Activated T-cell treated with anti-CD3 and anti-CD28 coated beads, Interleukin-2, amount 50 U/mL, for 24 hours (primary cell): ENCODE measurements at regions not wholly inside any gene's neighbourhood (a gene's known extent, or its start where the extent isn't known, plus 50 kb on each side); places are given as distances from the start of the nearest gene placed in this dataset.

Experiments used
- DNase-seq: peaks from one replicate; pipeline ENCODE4 v3.0.0-alpha.2; 2020
- H3K27ac Mint-ChIP-seq: 2 replicates; pipeline ENCODE4 v1.8.0; 2020; ENCODE audit warnings: mild to moderate bottlenecking, mixed read lengths
- H3K27me3 Mint-ChIP-seq: 2 replicates; pipeline ENCODE4 v1.8.0; 2020; ENCODE audit warnings: mixed read lengths
- H3K36me3 Mint-ChIP-seq: 2 replicates; pipeline ENCODE4 v1.8.0; 2020; ENCODE audit warnings: low read depth, mixed read lengths
- H3K4me1 Mint-ChIP-seq: 2 replicates; pipeline ENCODE4 v1.8.0; 2020; ENCODE audit warnings: low read depth, mixed read lengths
- H3K4me3 Mint-ChIP-seq: 2 replicates; pipeline ENCODE4 v1.8.0; 2020; ENCODE audit warnings: mild to moderate bottlenecking, moderate library complexity, mixed read lengths
- H3K9me3 Mint-ChIP-seq: 2 replicates; pipeline ENCODE4 v1.8.0; 2020; ENCODE audit warnings: mixed read lengths

DNA sequence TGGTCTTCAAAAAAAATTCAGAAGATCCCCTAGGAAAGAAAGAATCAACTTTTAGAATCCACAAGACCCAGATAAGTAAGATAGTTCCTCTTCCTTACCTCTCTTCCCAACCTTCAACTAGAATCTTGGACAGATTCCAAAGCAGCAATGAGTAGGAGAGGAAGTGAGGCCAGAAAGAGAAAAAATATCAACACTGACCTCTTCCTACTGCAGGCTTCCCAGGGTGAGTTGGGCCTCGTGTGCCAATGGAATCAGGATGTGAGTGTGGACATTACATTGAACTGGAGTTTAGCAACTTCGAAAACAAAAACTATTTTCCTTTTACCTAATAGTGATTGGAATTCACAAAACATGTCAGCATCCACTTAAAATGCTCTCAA, 102.5 kb upstream of the PIEZO2 start:
- Mint-ChIP-seq H3K27me3 (no peaks in the 10 kb centered on the region), H3K9me3 (no peaks in the 10 kb centered on the region), H3K4me3 (no peak overlapping the region), H3K36me3 (no peaks in the 10 kb centered on the region), H3K27ac (no peak overlapping the region), H3K4me1 (no peaks in the 10 kb centered on the region)
- no peak for DNase-seq

DNA sequence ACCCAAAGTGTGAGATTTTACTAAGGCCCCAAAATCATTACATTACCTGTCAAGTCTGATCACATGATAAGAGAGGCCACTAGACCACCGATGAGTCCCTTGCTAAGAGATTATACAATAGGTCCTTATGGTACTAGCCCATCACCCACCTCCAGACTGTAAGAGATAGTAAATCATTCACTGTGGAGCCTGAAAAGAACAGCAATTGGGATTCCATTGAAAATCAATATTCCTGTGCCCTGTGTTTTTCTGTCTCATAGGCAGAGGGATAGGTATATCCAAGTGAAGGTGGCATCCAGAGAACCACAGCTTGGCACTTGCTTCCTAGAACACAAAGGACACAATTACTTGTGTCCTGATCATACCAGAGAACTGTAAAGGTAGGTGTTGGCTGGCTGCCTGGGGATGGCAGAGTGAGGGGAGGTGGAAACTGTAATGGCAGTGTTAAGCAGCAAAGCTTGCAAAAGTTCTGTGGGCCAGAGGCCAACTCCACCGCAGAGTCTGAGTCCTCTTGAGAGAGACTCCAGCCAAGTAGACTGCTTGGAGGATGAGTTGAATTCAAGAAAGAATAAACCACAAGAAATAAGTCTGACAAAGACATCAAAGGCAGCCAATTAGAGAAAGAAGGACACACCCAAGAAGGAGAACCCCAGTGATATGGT, 102.0 kb upstream of the PIEZO2 start:
- no peak overlapping the region for H3K27ac Mint-ChIP-seq

GRCh38 chr18:11249391-11249790, 100.0 kb upstream of the PIEZO2 start:
- no peak overlapping the region for H3K27ac Mint-ChIP-seq
- H3K27me3 Mint-ChIP-seq, result no peaks in the 10 kb centered on the region
- no peak overlapping the region for H3K4me3 Mint-ChIP-seq
- no peaks in the 10 kb centered on the region for H3K36me3 Mint-ChIP-seq
- DNase-seq, result no peak
- no peaks in the 10 kb centered on the region for H3K4me1 Mint-ChIP-seq
- H3K9me3 Mint-ChIP-seq, result no peaks in the 10 kb centered on the region

More for the DNA sequence above, 102.0 kb upstream of the PIEZO2 start:
- no peak for DNase-seq
- Mint-ChIP-seq H3K36me3 (no peaks in the 10 kb centered on the region), H3K9me3 (no peaks in the 10 kb centered on the region), H3K4me3 (no peak overlapping the region), H3K27me3 (no peaks in the 10 kb centered on the region), H3K4me1 (no peaks in the 10 kb centered on the region)

- Mint-ChIP-seq H3K36me3 (no peaks in the 10 kb centered on the region), H3K27ac (no peak overlapping the region), H3K9me3 (no peaks in the 10 kb centered on the region), H3K4me1 (no peaks in the 10 kb centered on the region), H3K27me3 (no peaks in the 10 kb centered on the region), H3K4me3 (no peak overlapping the region)
- DNase-seq, result no peak
Measured at GRCh38 chr18:11247381-11247970, 98.1 kb upstream of the PIEZO2 start.

DNA sequence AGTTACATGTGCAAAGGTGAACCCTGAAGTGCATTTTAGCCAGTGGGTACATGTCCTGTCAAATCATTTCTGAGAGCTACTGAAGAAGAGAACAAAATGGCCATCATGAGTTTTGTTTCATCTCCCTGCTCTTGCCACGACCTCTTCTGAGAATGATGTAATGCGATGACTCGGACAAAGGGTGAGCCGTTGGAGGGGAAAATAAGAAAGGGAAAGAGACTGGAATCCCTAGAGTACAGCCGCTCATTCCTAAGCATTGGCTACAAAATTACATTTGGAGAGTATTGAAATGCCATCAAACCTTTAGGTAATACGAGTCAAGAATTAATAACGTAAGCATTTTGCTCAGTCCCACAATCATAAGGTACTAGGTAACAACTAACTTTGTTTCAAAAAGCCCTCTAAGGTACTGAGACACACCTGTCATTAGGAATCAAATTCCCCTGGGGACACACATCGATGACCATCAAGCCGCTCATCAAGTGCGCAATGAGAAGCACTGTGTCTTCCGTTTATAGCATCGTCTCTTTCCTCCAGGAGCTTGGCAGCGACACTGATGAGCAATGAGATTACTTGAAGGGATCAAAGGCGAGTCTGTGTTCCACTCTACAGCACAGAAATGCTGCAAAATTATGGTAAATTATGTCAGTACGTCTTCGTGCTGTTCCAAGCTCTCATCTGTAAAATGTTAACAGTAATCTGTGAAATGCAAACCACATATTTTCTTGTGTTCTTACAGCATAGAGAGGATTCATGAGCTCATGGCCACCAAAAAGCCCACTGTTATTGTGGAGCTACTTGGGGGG, 97.3 kb upstream of the PIEZO2 start:
- H3K4me1 Mint-ChIP-seq, result no peaks in the 10 kb centered on the region
- H3K9me3 Mint-ChIP-seq, result no peaks in the 10 kb centered on the region
- H3K4me3 Mint-ChIP-seq, result no peak overlapping the region
- no peak for DNase-seq
- no peaks in the 10 kb centered on the region for H3K36me3 Mint-ChIP-seq
- no peak overlapping the region for H3K27ac Mint-ChIP-seq
- no peaks in the 10 kb centered on the region for H3K27me3 Mint-ChIP-seq

DNA sequence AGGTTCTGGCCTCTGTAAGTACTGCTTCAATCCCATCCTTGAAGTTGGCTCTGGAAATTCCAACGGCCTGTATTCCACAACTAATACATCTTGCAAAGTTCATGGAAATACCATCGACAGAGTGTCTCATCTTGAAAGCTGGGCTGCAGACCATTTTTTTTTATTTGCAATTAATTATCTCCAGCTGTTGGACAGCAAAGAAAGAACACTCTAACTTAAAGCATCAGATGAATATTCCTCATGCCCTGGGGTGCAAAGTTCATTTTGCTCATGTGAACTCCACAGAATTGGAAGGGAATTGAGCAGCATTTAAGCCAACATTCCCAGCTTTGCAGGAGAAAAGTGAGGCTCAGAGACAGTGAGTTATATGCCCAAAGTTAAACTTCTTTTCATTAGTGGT, 96.5 kb upstream of the PIEZO2 start:
- Mint-ChIP-seq H3K4me3 (no peak overlapping the region), H3K27ac (no peak overlapping the region), H3K36me3 (no peaks in the 10 kb centered on the region), H3K9me3 (no peaks in the 10 kb centered on the region), H3K27me3 (no peaks in the 10 kb centered on the region), H3K4me1 (no peaks in the 10 kb centered on the region)
- DNase-seq, result no peak

DNA sequence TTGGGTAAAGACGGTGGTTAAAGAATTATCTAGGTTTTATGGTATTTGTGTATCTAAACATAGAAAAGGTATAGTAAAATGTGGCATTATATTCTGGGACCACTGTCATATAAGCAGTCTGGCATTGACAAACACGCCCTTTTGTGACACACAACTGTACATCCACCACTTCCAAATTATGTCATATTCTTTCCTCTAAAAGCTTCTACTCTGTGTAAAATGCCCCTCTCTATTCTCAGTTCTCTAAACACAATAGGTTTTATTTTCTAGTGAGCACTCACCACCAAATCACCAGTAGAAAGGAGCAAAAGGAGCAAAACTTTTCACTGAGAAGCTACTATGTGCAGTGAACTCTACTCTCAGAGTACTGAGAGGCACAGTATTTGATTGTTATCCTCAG, 88.1 kb upstream of the PIEZO2 start:
- no peak for DNase-seq
- no peaks in the 10 kb centered on the region for H3K9me3 Mint-ChIP-seq
- H3K4me3 Mint-ChIP-seq, result no peak overlapping the region
- H3K4me1 Mint-ChIP-seq, result no peaks in the 10 kb centered on the region
- no peaks in the 10 kb centered on the region for H3K36me3 Mint-ChIP-seq
- H3K27ac Mint-ChIP-seq, result no peak overlapping the region
- peaks cover 3% of the 10 kb centered on the region for H3K27me3 Mint-ChIP-seq

- DNase-seq, result no peak
- H3K36me3 Mint-ChIP-seq, result no peaks in the 10 kb centered on the region
- no peaks in the 10 kb centered on the region for H3K9me3 Mint-ChIP-seq
- no peak overlapping the region for H3K27ac Mint-ChIP-seq
- peaks cover 3% of the 10 kb centered on the region for H3K27me3 Mint-ChIP-seq
- no peak overlapping the region for H3K4me3 Mint-ChIP-seq
- no peaks in the 10 kb centered on the region for H3K4me1 Mint-ChIP-seq
Measured at GRCh38 chr18:11237066-11237465, 87.7 kb upstream of the PIEZO2 start.

GRCh38 chr18:11224153-11224552, 74.8 kb upstream of the PIEZO2 start:
- H3K4me1 Mint-ChIP-seq, result no peaks in the 10 kb centered on the region
- DNase-seq, result no peak
- no peaks in the 10 kb centered on the region for H3K36me3 Mint-ChIP-seq
- no peaks in the 10 kb centered on the region for H3K9me3 Mint-ChIP-seq
- H3K27me3 Mint-ChIP-seq, result no peaks in the 10 kb centered on the region
- H3K4me3 Mint-ChIP-seq, result no peak overlapping the region
- H3K27ac Mint-ChIP-seq, result no peak overlapping the region

GRCh38 chr18:11219571-11219970, 70.2 kb upstream of the PIEZO2 start:
- Mint-ChIP-seq H3K9me3 (no peaks in the 10 kb centered on the region), H3K27me3 (no peaks in the 10 kb centered on the region), H3K36me3 (no peaks in the 10 kb centered on the region), H3K4me3 (no peak overlapping the region), H3K4me1 (no peaks in the 10 kb centered on the region), H3K27ac (no peak overlapping the region)
- no peak for DNase-seq

DNA sequence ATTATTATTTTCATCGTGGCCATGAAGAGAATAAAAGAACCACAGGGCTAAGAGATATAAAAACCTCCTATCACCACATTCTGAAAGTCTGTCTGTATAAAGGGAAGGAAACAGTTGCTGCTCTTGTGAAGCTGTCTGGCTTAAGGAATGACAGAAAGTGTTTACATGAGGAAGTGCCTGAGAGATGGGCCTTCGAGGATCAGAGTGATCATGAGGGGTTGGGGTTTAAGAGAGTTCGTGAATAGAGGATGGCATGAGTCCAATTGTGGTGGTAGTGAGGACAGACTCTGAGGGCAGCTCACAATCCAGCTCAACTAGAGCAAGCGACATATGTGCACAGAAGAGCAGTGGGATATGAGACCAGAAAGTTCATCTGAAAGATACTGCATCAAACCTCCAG, 65.8 kb upstream of the PIEZO2 start:
- Mint-ChIP-seq H3K36me3 (no peaks in the 10 kb centered on the region), H3K4me1 (no peaks in the 10 kb centered on the region), H3K27ac (no peak overlapping the region), H3K4me3 (no peak overlapping the region), H3K27me3 (no peaks in the 10 kb centered on the region), H3K9me3 (no peaks in the 10 kb centered on the region)
- DNase-seq, result no peak

GRCh38 chr18:11204020-11204419, 54.7 kb upstream of the PIEZO2 start:
- Mint-ChIP-seq H3K36me3 (no peaks in the 10 kb centered on the region), H3K27me3 (peaks cover 7% of the 10 kb centered on the region), H3K4me3 (no peak overlapping the region), H3K9me3 (no peaks in the 10 kb centered on the region), H3K27ac (no peak overlapping the region), H3K4me1 (no peaks in the 10 kb centered on the region)
- no peak for DNase-seq

DNA sequence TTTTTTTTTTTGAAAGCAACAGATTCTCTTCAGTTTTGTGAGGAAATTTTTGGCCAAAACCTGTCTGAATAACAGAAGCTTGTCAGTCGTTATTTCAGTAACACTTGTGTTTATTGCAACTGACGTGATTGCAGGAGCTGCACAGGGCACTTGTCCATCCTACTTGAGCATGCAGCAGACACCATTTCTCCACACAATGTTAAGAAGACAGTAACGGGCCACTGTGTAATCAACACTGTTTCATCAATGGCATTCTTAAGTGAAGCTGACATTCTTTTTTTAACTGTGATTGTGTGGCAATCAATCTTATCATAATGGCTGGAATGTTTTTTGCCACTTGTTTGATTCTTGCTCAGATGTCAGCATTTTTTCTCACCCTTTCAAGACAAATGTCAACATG, 50.1 kb upstream of the PIEZO2 start:
- no peak for DNase-seq
- H3K36me3 Mint-ChIP-seq, result no peaks in the 10 kb centered on the region
- no peak overlapping the region for H3K4me3 Mint-ChIP-seq
- no peaks in the 10 kb centered on the region for H3K4me1 Mint-ChIP-seq
- H3K27me3 Mint-ChIP-seq, result no peaks in the 10 kb centered on the region
- H3K9me3 Mint-ChIP-seq, result no peaks in the 10 kb centered on the region
- no peak overlapping the region for H3K27ac Mint-ChIP-seq
